DMS53 (cell line): ENCODE measurements at regions not wholly inside any gene's neighbourhood (a gene's known extent, or its start where the extent isn't known, plus 50 kb on each side); places are given as distances from the start of the nearest gene placed in this dataset.

ENCODE experiments used
- DNase-seq: peaks from one replicate; lab custom pipeline; 2025; lab: John Stamatoyannopoulos, UW

DNA sequence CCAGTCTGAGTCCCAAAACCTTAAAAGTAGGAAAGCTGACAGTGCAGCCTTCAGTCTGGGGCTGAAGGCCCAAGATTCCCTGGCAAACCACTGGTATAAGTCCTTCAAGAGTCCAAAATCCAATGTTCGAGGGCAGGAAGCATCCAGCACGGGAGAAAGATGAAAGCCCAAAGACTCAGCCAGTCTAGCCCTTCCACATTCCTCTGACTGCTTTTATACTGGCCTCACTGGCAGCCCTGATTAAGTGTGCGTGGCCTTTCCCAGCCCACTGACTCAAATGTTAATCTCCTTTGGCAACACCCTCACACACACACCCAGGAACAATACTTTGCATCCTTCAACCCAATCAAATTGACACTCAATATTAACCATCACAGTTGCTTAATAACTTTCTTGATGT is 372.1 kb upstream of the CCDC196 start:
- DNase-seq: no peak

DNA sequence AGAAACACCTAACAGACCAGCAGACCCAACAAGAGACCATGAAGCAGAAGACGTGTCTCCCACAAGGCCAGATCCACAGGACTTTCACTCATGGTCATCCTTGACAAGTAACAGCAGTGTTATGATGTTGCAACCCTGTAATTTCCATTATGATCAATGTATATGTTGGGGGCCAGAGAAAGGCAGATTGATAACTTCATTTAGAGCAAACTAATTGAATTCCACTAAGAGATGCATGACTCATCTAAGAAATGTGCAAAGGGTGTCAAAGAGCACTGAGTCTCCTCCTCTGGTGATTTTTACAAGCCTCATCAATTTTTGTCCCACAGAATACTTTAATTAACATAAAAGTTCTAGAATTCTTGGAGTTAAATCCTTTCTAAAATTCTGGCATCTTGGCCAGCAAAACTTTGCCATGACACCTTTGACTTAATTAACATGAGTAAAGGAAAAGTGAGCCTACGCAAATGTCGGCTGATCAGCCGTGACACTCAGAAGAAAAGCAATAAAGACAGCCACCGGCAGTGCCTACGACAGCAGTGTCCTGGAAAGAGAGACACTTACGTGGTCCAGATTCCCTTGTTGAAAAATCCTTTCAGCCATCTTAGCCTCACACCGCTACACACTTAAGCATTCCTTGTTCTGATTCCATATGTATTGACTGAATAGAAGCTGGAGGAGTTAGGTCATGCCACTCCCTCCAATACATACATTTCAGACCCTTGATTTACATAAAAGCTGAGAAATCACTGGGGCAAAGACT is 370.2 kb upstream of the CCDC196 start:
- no peak for DNase-seq

DNA sequence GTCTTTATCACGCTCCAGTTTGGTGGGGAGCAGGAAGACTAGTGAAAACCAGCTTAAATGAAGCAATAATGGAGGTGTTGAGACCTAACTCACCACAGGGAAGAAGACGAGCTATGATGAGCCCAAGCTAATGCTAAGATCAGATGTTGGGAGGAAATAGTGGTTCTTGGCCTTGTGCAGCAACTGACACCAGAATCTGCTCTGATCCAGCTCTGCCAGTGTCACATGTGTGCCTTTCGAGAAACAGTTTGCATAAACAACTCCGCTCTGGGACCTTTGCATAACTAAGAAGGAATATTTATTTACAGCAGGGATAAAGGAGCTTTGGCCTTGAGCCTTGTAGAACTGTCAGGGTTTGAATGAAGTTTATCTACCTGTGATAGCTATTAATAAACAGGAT is 369.4 kb upstream of the CCDC196 start:
- DNase-seq: no peak

DNA sequence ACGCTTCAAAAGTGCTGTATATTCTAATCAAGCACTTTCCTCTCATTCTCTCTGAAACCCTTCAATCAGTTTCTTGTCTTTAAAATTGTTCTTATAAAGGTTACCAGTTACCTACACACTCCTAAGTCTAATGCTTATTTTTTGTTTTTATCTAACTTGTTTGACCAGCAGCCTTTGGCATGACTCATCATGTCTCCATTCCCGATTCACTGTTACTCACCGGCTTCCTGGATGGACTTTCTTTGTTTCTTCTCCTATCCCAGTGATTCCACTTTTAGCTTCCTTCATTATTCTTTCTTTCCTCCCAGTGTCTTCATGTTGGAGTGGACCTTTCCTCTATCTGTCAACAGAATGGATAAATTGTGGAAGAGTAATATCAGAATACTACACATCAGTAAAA is 368.6 kb upstream of the CCDC196 start:
- peak; percentile 67 for DNase-seq

DNA sequence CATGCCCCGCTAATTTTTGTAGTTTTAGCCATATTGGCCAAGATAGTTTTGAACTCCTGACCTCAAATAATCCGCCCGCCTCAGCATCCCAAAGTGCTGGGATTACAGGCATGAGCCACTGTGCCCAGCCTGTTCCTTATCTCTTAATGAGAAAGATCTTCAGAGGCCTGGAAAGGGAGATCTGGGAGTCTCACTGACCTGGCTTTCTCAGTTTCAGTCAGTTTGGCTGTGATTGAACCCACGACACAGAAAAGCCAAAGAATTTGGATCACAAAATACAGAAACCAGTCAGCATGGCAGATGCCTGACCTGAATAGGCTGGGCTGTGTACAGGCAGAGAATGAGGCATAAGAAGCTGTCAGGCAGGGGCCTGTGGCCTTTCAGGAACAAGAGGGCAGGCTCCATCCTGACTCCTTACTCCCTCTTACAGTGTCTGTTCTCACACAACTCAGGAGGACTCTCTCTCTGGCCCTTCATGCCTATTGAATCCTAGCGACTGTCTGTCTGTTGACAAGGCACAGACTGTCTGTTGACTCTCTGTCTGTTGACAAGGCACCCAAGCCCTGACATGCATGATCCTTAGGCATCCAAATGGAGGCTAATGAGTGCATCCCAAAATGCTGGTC is 366.5 kb upstream of the CCDC196 start:
- DNase-seq: peak; percentile 13

DNA sequence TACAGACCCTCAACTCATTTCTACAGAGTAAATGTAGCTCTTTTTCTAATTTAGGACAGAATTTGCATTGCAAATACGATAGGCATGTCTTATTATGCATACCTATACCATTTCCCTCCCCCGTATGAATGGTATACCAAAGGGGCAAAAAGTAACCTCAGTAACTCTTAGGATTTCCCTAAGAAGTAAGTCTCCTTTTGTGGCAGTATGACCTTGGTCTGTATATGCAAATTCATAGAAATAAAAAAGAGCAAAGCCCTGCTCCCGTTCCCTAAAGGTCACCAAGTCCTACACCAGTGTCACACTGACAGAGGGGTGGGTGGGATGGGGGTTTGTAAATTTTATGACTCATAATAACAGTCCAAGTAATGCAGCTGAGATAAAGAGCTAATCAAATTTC is 365.8 kb upstream of the CCDC196 start:
- DNase-seq: no peak

DNA sequence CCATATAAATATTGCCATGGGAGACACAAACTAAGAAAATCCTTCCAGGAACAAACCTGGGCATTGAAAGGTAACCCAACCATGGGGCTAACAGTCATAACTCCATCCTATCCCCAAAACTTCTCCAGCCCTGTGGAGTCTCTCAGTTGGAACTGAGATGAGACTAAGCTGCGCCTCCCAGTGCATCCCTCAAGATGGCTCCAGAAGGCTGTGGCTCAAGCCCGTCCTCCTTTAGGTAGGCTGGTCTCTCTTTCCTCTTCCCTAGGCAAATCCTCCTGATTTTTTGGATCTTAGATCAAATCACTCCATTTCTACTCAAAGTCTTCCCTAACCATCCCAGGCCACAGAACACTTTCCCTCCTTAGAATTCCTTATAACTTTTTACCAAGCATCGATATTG is 364.3 kb upstream of the CCDC196 start:
- DNase-seq: no peak

DNA sequence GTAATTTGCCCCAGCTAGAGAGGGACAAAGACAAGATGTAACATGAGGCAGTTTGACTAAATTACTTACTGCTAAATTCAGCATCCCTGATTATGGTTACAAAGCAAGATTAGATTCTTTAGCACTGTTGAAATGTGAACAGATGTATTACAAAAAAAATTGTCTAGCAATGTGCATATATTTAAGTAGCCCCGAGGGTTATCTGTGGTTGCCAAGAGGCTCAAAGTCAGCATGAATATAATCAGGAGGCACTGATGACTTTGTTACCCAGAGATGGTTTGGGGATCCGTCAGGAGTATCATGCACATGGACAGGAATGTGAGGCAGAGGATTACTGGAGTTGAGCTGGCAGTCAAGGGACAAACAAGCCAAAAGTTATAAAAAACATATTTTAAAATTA is 356.9 kb upstream of the CCDC196 start:
- DNase-seq: no peak

DNA sequence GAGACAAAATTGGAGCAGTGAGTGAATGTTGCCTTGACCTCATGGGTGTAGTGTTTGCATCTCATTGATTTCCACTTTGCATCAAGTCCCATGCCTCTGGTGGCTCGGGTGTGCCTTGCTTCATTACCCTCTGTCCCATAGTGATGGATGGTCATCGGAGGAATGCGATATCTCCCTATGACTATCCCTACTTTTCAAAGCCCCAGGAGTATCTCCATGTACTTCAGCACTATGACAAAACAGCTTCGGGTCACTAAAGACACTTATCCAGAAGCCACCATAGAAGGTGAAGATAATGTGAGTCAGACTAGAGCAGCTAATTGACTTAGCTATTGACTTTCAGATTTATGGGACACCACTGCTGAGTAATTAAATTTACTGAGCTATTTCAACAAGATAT is 355.1 kb upstream of the CCDC196 start:
- DNase-seq: no peak

DNA sequence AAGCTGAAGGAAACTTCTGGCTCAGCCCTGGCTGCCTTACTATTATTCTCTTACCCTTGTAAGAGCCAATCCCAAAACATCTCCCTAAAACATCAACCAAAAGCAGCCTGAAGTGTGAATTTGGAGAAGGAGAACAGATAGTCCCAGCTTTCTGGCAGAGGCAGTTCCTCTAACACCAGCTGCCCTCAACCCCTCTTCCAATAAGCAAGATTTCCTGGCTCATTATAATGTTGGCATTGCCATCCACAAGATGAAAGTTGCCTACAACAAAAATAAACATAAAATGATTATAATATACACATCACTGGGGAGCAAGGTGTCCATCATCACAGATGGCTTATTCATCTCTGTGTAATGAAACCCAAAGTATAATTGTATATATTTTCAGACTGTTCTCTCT is 352.5 kb upstream of the CCDC196 start:
- DNase-seq: no peak

DNA sequence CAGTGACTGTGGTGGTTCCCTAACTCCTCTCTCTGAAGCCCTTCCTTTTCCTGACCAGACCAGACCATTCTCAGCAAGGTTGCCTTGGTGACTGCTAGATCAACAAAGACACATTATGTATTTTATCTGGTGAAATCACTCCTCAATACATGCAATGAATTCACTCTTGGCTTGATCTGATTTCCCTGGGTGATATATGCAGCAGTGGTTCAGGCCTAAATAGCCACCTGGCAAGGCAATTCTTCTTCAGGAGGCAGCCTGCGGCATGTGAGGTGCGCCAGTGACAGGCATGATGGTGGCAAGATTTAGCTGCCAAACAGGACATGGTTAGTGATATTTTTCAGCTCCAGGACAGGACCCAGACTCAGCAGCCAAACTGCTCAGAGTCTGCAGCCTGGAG is 350.3 kb upstream of the CCDC196 start:
- peak; percentile 23 for DNase-seq

DNA sequence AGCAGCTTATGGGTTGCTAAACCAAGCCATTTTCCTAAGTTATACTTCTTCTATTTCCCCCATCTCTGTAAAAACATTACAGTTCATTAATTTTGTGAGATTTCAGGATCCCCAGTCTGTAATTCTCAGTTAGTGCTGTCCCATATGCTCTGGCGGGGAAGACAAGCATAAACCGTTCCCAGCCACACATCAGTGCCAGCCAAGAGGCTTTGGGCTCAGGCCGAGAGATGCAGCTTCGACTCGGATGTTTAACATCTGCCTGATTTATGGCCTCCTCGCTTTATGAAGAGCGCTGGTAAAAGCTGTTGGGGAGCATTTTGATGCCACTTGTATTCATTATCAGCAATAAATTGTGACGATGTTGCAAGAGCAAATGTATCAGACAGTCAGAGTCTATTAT is 349.1 kb upstream of the CCDC196 start:
- DNase-seq: no peak

DNA sequence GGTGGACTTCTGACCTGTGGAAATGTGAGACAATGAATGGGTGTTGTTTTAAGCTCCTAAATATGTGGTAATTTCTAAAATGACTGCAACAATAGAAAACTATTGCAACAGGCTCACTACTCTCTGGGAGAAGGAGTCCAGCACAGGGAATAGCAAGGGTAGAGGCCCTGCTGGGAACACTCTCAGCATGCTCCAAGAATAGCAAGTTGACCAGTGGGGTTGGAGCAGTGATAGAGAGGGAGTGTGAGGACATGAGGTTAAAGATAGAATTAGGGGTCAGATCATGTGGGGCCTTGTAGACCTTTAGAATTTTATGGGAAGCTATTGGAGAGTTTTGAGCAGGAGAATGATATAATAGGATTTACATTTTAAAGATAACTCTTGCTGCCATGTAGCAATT is 346.7 kb upstream of the CCDC196 start:
- no peak for DNase-seq

DNA sequence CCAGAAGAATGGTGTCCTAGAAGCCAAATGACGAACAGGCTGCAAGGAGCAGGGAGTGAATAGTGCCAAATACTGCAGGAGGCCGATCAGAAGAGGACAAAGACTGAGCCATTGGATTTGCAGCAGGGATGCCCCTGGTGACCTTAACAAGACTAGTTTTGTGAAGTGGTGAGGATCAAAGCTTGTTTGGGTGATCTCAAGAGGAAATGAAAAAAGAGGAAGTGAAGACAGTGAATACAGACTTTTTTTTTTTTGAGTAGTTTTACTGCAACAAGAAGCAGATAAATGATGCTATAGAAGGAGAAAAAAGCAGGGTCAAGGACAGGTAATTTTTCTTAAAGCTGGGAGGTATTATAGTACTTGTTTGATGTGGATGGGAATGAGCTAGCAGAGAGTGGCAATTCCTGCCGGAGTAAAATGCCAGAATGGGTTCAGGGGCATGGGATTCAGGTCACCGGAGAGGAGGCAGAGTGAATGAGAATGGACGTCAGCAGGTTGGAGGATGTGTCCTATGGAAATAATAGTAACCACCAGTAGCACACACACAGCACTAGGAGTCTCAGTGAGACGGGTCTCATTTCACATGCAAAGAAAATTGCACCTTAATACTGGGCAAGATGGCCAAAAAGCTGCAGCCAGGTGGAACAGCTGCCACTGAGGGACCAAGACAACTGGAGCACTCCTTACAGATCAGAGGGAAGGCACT is 345.8 kb upstream of the CCDC196 start:
- no peak for DNase-seq

DNA sequence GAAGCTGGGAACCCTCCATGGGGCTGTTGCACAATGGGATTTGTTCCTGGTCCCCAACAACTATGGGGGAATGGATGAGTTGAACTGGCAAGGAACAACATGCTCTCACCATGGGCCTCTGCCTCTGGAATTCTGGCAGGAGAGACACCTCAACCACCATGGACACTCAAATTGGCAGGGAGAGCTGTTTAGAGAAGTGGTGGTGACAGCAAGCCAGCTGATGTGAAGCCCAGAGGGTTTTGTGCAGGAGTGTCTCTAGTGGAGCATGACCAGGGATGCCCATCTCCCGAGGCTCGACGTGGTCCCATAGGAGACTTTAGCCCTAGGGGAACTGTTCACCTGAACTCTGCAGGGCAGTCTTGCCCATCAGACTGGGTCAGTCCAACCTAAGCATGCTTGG is 345.2 kb upstream of the CCDC196 start:
- DNase-seq: no peak

DNA sequence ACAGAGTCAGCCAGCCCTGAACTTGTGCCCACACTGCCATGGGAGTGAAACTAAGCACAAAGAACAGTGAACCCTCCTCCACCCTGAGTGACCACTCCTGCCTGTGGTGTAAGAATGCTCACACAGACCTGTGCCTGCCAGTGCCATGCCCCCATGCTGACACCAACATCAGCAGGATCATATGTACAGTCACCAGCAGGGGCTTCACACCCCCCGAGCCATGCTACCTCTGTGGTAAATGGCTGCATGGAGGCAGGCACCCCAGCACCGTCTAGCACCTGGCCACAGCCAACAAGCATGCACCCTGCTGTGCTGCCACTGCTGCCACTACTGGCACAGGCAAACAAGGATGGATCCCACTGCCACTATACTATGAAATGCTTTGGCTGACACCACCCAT is 344.4 kb upstream of the CCDC196 start:
- no peak for DNase-seq

DNA sequence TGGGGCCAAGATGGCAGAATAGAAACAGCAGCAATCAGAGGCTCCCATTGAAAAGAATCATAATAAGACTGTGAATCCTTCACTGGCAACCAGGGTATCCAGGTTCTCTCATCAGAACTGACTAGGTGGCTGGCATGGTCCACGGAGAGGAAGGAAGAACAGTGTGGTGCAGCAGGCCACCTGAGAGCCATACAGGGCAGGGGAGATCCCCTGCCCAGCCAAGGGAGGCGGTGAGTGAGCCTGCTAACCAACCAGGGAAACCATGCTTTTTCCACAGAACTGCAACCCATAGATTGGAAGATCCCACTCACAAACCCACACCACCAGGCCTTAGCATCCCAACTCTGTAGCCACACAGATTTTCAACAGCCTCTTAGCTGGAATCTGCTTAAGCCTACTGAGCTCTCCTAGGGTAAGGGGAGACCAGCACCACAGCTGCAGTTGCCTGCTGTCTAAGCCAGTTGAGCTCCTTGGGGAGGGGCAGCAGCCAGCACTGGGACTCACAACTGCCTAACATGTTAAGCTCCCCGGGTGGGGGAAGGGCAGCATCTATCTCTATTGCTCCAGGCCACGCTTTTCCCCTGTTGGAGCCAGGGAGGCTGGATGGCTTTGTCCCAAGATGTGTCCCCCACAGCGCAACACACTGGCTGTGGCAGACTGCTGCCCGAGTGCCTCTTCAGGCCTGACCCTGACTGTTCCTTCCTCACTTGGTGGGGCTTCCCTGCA is 342.6 kb upstream of the CCDC196 start:
- DNase-seq: no peak

DNA sequence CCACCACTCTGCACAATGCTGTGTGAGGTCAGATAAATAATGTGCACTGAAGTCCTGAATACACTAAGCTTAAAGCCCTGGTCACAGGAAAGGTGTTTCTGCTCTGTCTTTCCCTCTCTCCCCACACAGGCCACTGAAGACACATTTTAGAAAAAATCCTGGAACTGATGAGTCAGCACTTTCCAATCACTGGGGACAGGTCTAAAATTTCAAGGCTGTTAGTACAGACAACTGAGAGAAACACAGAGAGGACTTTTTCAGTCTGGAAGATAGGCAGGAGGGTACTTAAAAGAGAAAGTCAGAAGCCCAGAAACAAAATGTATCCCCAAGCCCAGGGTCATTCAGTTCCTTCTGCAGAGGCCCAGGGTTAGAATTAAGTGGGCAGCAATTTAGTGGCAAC is 333.9 kb upstream of the CCDC196 start:
- DNase-seq: no peak

DNA sequence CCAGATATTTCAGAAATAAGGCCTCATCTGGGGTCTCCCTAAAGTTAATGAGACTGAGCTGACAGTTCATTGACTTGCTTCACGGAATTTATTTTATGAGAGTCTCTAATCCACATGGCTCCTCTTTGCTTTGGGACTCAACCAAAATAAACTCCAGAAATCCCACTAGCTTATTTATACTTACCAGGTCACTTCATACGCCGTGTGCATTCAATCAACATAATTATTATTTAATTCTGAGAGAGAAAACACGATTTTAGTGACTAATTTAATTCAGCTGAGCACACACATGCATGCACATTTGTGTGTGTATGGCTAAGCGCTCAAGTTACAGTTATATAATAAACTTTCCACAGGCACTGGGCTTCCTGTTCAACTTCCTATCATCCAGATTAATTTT is 333.4 kb upstream of the CCDC196 start:
- DNase-seq: no peak

DNA sequence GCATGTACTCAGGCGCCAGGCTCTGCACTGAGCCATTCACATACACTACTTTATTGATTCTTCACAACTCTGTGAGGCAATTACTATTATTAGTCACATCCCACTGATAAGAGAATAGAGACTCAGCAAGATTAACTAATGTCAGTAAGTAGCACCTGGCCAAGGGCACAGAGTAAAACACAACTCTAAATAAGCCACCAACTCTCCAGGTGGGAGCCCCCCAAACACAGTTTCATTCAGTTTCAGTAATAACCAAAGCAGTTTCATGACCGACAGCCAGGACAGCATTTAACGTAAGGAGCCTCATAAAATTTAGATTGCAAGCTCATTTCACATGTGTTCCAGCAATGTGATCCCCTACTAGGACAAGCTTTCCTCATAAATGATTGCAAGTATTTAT is 323.1 kb upstream of the CCDC196 start:
- DNase-seq: no peak

DNA sequence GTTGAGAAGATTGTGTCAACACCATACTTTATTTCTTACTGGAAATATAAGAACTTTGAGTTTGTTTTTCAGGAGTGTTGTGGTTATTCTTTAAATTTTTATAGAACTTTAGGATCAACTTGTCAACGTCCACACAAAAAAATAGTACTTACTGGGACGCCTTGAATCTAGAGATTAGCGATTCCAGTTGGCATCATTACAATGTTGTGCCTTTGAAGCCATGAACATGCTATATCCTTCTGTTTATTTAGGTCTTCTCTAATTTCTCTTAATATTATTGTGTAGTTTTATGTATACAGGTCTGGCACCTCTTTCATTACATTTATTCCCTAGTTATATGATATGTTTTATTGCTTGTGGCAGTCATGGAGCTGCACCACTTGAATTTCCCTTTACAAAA is 320.8 kb upstream of the CCDC196 start:
- no peak for DNase-seq

DNA sequence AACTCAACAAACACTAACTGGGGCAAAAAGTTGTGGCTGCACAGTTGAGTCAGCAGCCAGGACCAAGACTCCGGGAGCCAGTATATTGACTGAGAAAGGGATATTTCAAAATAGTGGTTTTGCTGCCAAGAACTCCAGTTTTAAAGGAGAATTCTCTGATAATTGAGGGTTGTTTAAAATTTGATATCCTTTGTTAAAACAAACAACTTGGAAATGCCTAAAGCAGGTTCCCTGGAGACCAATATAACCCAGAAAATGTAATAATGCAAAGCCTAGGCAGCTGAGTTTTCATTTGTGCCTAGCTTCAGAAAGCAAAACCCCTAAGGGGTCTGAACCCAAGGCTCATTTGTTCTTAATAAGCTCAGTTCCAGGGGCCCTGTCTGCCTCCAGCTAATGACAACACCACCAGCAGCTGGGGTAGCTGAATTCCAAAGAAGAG is 311.7 kb upstream of the CCDC196 start:
- DNase-seq: no peak

DNA sequence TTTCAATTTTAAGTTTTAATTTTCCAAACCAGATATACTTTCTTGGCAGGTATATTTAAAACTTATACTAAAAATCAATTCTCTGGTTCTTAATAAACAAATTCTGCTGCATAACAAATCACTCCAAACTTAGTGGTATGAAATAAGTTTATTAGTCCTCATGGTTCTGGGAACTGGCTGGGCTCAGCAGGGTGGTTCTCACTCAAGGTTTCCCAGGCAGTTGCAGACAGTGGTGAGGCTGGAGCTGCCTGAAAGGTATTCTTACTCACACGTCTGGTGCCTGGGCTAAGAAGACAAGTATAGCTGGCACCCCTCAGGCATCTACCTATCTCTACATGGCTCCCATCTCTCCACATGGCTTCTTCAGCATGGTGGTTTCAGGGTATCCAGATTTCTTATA is 308.2 kb upstream of the CCDC196 start:
- no peak for DNase-seq
